ENCODE measurements at regions not wholly inside any gene's neighbourhood (a gene's known extent, or its start where the extent isn't known, plus 50 kb on each side); places are given as distances from the start of the nearest gene placed in this dataset.

- TF ChIP-seq, protein P1, sequence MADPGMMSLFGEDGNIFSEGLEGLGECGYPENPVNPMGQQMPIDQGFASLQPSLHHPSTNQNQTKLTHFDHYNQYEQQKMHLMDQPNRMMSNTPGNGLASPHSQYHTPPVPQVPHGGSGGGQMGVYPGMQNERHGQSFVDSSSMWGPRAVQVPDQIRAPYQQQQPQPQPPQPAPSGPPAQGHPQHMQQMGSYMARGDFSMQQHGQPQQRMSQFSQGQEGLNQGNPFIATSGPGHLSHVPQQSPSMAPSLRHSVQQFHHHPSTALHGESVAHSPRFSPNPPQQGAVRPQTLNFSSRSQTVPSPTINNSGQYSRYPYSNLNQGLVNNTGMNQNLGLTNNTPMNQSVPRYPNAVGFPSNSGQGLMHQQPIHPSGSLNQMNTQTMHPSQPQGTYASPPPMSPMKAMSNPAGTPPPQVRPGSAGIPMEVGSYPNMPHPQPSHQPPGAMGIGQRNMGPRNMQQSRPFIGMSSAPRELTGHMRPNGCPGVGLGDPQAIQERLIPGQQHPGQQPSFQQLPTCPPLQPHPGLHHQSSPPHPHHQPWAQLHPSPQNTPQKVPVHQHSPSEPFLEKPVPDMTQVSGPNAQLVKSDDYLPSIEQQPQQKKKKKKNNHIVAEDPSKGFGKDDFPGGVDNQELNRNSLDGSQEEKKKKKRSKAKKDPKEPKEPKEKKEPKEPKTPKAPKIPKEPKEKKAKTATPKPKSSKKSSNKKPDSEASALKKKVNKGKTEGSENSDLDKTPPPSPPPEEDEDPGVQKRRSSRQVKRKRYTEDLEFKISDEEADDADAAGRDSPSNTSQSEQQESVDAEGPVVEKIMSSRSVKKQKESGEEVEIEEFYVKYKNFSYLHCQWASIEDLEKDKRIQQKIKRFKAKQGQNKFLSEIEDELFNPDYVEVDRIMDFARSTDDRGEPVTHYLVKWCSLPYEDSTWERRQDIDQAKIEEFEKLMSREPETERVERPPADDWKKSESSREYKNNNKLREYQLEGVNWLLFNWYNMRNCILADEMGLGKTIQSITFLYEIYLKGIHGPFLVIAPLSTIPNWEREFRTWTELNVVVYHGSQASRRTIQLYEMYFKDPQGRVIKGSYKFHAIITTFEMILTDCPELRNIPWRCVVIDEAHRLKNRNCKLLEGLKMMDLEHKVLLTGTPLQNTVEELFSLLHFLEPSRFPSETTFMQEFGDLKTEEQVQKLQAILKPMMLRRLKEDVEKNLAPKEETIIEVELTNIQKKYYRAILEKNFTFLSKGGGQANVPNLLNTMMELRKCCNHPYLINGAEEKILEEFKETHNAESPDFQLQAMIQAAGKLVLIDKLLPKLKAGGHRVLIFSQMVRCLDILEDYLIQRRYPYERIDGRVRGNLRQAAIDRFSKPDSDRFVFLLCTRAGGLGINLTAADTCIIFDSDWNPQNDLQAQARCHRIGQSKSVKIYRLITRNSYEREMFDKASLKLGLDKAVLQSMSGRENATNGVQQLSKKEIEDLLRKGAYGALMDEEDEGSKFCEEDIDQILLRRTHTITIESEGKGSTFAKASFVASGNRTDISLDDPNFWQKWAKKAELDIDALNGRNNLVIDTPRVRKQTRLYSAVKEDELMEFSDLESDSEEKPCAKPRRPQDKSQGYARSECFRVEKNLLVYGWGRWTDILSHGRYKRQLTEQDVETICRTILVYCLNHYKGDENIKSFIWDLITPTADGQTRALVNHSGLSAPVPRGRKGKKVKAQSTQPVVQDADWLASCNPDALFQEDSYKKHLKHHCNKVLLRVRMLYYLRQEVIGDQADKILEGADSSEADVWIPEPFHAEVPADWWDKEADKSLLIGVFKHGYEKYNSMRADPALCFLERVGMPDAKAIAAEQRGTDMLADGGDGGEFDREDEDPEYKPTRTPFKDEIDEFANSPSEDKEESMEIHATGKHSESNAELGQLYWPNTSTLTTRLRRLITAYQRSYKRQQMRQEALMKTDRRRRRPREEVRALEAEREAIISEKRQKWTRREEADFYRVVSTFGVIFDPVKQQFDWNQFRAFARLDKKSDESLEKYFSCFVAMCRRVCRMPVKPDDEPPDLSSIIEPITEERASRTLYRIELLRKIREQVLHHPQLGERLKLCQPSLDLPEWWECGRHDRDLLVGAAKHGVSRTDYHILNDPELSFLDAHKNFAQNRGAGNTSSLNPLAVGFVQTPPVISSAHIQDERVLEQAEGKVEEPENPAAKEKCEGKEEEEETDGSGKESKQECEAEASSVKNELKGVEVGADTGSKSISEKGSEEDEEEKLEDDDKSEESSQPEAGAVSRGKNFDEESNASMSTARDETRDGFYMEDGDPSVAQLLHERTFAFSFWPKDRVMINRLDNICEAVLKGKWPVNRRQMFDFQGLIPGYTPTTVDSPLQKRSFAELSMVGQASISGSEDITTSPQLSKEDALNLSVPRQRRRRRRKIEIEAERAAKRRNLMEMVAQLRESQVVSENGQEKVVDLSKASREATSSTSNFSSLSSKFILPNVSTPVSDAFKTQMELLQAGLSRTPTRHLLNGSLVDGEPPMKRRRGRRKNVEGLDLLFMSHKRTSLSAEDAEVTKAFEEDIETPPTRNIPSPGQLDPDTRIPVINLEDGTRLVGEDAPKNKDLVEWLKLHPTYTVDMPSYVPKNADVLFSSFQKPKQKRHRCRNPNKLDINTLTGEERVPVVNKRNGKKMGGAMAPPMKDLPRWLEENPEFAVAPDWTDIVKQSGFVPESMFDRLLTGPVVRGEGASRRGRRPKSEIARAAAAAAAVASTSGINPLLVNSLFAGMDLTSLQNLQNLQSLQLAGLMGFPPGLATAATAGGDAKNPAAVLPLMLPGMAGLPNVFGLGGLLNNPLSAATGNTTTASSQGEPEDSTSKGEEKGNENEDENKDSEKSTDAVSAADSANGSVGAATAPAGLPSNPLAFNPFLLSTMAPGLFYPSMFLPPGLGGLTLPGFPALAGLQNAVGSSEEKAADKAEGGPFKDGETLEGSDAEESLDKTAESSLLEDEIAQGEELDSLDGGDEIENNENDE (IDR thresholded peaks at IDR 0.05; ENCODE audit: insufficient replicate concordance, low read length) = no peak
These were observed 2156.9 kb upstream of the C9orf72 start (continued) for GRCh38 chr9:29730163-29730562.
